ENCODE measurements at regions not wholly inside any gene's neighbourhood (a gene's known extent, or its start where the extent isn't known, plus 50 kb on each side); places are given as distances from the start of the nearest gene placed in this dataset.
"Not testable (repeated sequence)": the region's sequence is repeated elsewhere in the genome, so short reads cannot be mapped to it uniquely, and the experiment has no call there.

DNA sequence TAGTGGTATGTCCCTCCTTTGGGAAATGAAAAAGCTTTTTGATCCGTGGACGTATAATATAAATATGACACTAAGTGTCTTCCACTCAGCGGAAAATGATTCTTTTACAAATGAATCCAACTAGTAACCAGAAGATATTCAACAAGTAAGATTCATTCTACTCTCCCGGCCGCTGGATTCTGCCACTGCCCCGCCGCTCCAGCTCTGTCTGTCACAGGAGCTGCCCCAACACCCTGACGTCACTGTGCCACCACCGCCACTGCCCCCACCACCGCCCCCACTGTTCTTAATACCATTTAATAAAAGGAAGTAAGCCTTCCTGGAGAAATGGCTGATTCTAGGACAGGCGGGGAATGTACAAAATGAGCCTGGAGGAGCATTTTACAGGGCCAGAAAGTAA is 180.8 kb upstream of the PLGLB2 start:
- TF ChIP-seq POLR2AphosphoS5 (IDR thresholded peaks at IDR 0.05; ENCODE audit: low read depth); CTCF (IDR thresholded peaks at IDR 0.05; ENCODE audit: insufficient read depth, low read length): not testable (repeated sequence)
